HCT116 (cell line): ENCODE measurements at regions not wholly inside any gene's neighbourhood (a gene's known extent, or its start where the extent isn't known, plus 50 kb on each side); places are given as distances from the start of the nearest gene placed in this dataset.

ENCODE experiments used
- ATAC-seq: fragments of 200-7000 bp; cut with Tn5 transposase; 2 replicates; pipeline ENCODE4 v1.9.1; 2020; ENCODE audit warnings: mild to moderate bottlenecking, moderate library complexity
- BruUV-seq: library from RNA; stranded (reverse); fragments of 400-500 nt; replicated peaks from 2 replicates; lab custom pipeline; 2021; lab: Mats Ljungman, UMichigan
- CTCF ChIA-PET: fragments of 300-600 bp; sonication (Branson Sonifier 250); formaldehyde crosslinking; loops from one replicate; lab custom pipeline; 2021; ENCODE audit warnings: antibody characterized with exemption; lab: Charles Lee
- POLR2A ChIA-PET: fragments of 300-600, 350-600 bp; sonication (Branson Sonifier 250); formaldehyde crosslinking; loops from one replicate; lab custom pipeline; 2021; ENCODE audit warnings: antibody characterized with exemption; lab: Charles Lee
- RAD21 ChIA-PET, 2 experiments: fragments of 300-600 bp; sonication (Branson Sonifier 250); formaldehyde crosslinking; loops; one replicate each; lab custom pipeline; 2023; ENCODE audit warnings: low total read pairs in 2 of 2; ENCODE audit not compliant: uncharacterized antibody in 2 of 2, unreplicated experiment in 2 of 2, low non-redundant PET in 1 of 2; lab: Charles Lee
- DNase-seq: peaks from one replicate; pipeline ENCODE4 v3.0.0-alpha.2; 2010; ENCODE audit warnings: low read depth, low spot score
- H2AFZ ChIP-seq: fragments of 200-600 bp; shearing (Covaris generic), sonication (generic); 2 replicates; pipeline ENCODE4 v1.6.1; 2017; ENCODE audit warnings: low read depth, mixed run types, mixed read lengths, antibody characterized with exemption, low read length; ENCODE audit not compliant: poor library complexity, severe bottlenecking
- H3K27ac ChIP-seq: 2 replicates; pipeline ENCODE4 v1.5.1; 2012; ENCODE audit warnings: low read depth, low read length
- H3K27me3 ChIP-seq: fragments of 200-600 bp; sonication (generic); 2 replicates; pipeline ENCODE4 v1.6.1; 2016; ENCODE audit warnings: mixed run types, low read length, mixed read lengths; ENCODE audit not compliant: insufficient read depth
- H3K36me3 ChIP-seq, 2 experiments: fragments of 200-500 bp in 1 of 2; fragments of 200-600 bp in 1 of 2; sonication (Bioruptor generic) in 1 of 2; sonication (generic) in 1 of 2; 2 replicates each; pipeline versions ENCODE4 v1.5.1 to v1.6.1; 2014 to 2016; ENCODE audit warnings: low read length in 2 of 2, inconsistent platforms in 1 of 2, mixed read lengths in 1 of 2, mixed run types in 1 of 2; ENCODE audit not compliant: insufficient read depth in 2 of 2, control insufficient read depth in 1 of 2
- H3K4me1 ChIP-seq, 2 experiments: fragments of 200-600 bp in 1 of 2; sonication (generic) in 1 of 2; 2 replicates each; pipeline versions ENCODE4 v1.5.1 to v1.6.1; 2012 to 2017; ENCODE audit warnings: low read length in 2 of 2, inconsistent platforms in 1 of 2, mild to moderate bottlenecking in 1 of 2, mixed read lengths in 1 of 2, mixed run types in 1 of 2, moderate library complexity in 1 of 2; ENCODE audit not compliant: insufficient read depth in 2 of 2, control insufficient read depth in 1 of 2
- H3K4me2 ChIP-seq: fragments of 200-600 bp; sonication (generic); 2 replicates; pipeline ENCODE4 v1.6.1; 2017; ENCODE audit warnings: mixed run types, low read length, mixed read lengths
- H3K4me3 ChIP-seq, 2 experiments: fragments of 200-600 bp in 1 of 2; sonication (generic) in 1 of 2; replicated peaks in 1 of 2; 2 replicates each; pipeline ENCODE4 v1.5.1; 2011 to 2016; ENCODE audit warnings: low read length in 2 of 2, control low read depth in 1 of 2, low read depth in 1 of 2, mild to moderate bottlenecking in 1 of 2, mixed read lengths in 1 of 2, mixed run types in 1 of 2
- H3K79me2 ChIP-seq: fragments of 200-600 bp; sonication (generic); 2 replicates; pipeline ENCODE4 v1.6.1; 2017; ENCODE audit warnings: mild to moderate bottlenecking, mixed run types, low read length, moderate library complexity, mixed read lengths; ENCODE audit not compliant: insufficient read depth
- H3K9ac ChIP-seq: fragments of 200-600 bp; sonication (generic); 2 replicates; pipeline ENCODE4 v1.6.1; 2016; ENCODE audit warnings: low read length, mixed read lengths
- H3K9me2 ChIP-seq: fragments of 200-600 bp; sonication (generic), shearing (Covaris generic); 2 replicates; pipeline ENCODE4 v1.6.1; 2017; ENCODE audit warnings: mixed run types, mild to moderate bottlenecking, moderate library complexity; ENCODE audit not compliant: insufficient read depth
- H3K9me3 ChIP-seq, 2 experiments: fragments of 200-500 bp in 1 of 2; fragments of 200-600 bp in 1 of 2; sonication (Bioruptor generic) in 1 of 2; sonication (generic) in 1 of 2; 2 replicates each; pipeline ENCODE4 v1.6.1; 2014 to 2017; ENCODE audit warnings: low read length in 2 of 2, mixed read lengths in 2 of 2, inconsistent platforms in 1 of 2, low read depth in 1 of 2, mild to moderate bottlenecking in 1 of 2, mixed run types in 1 of 2, moderate library complexity in 1 of 2; ENCODE audit not compliant: control insufficient read depth in 1 of 2, insufficient read depth in 1 of 2
- H4K20me1 ChIP-seq: fragments of 200-600 bp; sonication (generic), shearing (Covaris generic); 2 replicates; pipeline ENCODE4 v1.6.1; 2017; ENCODE audit warnings: mixed run types, mild to moderate bottlenecking, moderate library complexity; ENCODE audit not compliant: insufficient read depth
- EGR1 ChIP-seq: IDR thresholded peaks from 2 replicates; pipeline ENCODE4 v1.6.1; 2012; ENCODE audit warnings: low read depth
- EZH2 ChIP-seq: fragments of 200-600 bp; sonication (generic); IDR thresholded peaks from 2 replicates; pipeline ENCODE4 v1.6.1; 2017; ENCODE audit warnings: antibody characterized with exemption, mixed run types
- FOSL1 ChIP-seq: IDR thresholded peaks from 2 replicates; pipeline ENCODE4 v1.6.1; 2012; ENCODE audit warnings: low read depth
- JUND ChIP-seq: IDR thresholded peaks from 2 replicates; pipeline ENCODE4 v1.6.1; 2012
- MAX ChIP-seq: IDR thresholded peaks from 2 replicates; pipeline ENCODE4 v1.6.1; 2012
- POLR2A ChIP-seq: IDR thresholded peaks from 2 replicates; pipeline ENCODE4 v1.7.0; 2011; ENCODE audit warnings: borderline replicate concordance; ENCODE audit not compliant: insufficient read depth, insufficient read length; ENCODE audit errors: extremely low read depth
- POLR2AphosphoS5 ChIP-seq: IDR thresholded peaks from 2 replicates; pipeline ENCODE4 v1.6.1; 2011; ENCODE audit warnings: mild to moderate bottlenecking, low read depth, low read length, moderate library complexity
- REST ChIP-seq: IDR thresholded peaks from 2 replicates; pipeline ENCODE4 v1.6.1; 2012; ENCODE audit warnings: low read depth
- SIN3A ChIP-seq: IDR thresholded peaks from 2 replicates; pipeline ENCODE4 v1.6.1; 2012; ENCODE audit warnings: low read depth
- SP1 ChIP-seq: IDR thresholded peaks from 2 replicates; pipeline ENCODE4 v1.6.1; 2012; ENCODE audit warnings: low read depth
- SRF ChIP-seq: IDR thresholded peaks from 2 replicates; pipeline ENCODE4 v1.6.1; 2012; ENCODE audit warnings: low read depth
- ZFX ChIP-seq: fragments of 450-650 bp; IDR thresholded peaks from 2 replicates; pipeline ENCODE4 v1.6.1; 2017
- intact Hi-C: fragments of 100-400 bp; cut with micrococcal nuclease; formaldehyde crosslinking; loops from 2 replicates; pipeline ENCODE4 v1.10.0; 2022

DNA sequence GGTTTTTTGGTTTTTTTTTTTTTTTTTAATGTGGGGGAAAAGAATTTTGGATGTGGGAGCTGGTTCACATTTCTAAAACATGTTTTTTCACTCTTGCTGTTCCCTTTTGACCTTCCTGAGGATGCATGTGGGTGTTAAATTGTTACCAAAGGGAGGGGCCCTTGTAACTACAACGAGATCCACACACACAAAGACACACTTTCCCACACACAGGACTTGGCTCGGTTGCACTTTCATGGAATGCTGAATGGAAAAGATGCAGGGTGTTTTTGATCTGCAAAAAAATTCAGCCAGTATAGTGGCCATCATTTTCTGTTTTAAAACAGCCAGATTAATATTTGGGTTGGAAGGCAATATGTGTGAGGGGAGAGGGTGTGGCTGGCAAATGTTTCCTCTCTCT, 576.9 kb downstream of the EBF1 start:
- ChIA-PET RAD21 (no interaction called here), POLR2A (no interaction called here), CTCF (no interaction called here)
- DNase-seq (no peak), ATAC-seq (no peak)
- no peak overlapping the region for H3K4me2 ChIP-seq
- H2AFZ ChIP-seq: no peak overlapping the region
- H3K79me2 ChIP-seq: no peaks in the 10 kb centered on the region
- no peaks in the 10 kb centered on the region for H3K9me3 ChIP-seq
- no peak for TF ChIP-seq SP1
- TF ChIP-seq SRF: no peak
- TF ChIP-seq EZH2: no peak
- no peak for TF ChIP-seq FOSL1
- TF ChIP-seq EGR1: no peak
- H3K27ac ChIP-seq: no peak overlapping the region
- no peak overlapping the region for H3K4me3 ChIP-seq
- H3K9me2 ChIP-seq: no peaks in the 10 kb centered on the region
- BruUV-seq: no TSS peak
- intact Hi-C loops: no loop called here
- H3K4me1 ChIP-seq: no peaks in the 10 kb centered on the region
- no peaks in the 10 kb centered on the region for H3K27me3 ChIP-seq
- H3K9ac ChIP-seq: no peak overlapping the region
- no peaks in the 10 kb centered on the region for H4K20me1 ChIP-seq
- H3K36me3 ChIP-seq: no peaks in the 10 kb centered on the region

DNA sequence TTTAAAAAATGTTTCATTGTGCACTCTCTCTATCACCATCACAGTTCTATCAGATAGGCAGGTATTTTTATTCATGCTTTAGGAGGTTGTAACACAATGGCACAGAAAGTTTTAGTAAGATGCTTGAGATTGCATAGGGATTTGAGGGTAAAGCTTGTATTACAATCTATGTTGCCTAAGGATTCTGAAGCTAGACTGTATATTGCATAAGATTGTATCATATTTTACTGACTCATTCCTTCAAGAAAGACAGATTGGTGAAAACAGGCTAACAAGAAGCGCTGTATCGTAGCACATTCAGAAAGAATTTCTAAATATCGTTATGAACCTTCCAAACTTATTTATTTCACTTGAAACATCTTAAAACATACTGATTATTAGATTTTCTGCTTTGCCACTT, 577.7 kb downstream of the EBF1 start:
- no peak for DNase-seq
- ChIA-PET POLR2A (no interaction called here), CTCF (no interaction called here), RAD21 (no interaction called here)
- Histone ChIP-seq H2AFZ (no peak overlapping the region), H3K9ac (no peak overlapping the region), H3K4me2 (no peak overlapping the region), H3K79me2 (no peaks in the 10 kb centered on the region), H3K27ac (no peak overlapping the region), H4K20me1 (no peaks in the 10 kb centered on the region), H3K36me3 (no peaks in the 10 kb centered on the region), H3K4me1 (no peaks in the 10 kb centered on the region), H3K27me3 (no peaks in the 10 kb centered on the region), H3K4me3 (no peak overlapping the region), H3K9me3 (no peaks in the 10 kb centered on the region), H3K9me2 (no peaks in the 10 kb centered on the region)
- intact Hi-C loops: no loop called here
- BruUV-seq: no TSS peak
- ATAC-seq: no peak
- TF ChIP-seq JUND (no peak), REST (no peak), FOSL1 (no peak), POLR2AphosphoS5 (no peak), POLR2A (no peak), SIN3A (no peak), MAX (no peak), ZFX (no peak)
- TF ChIP-seq, all 23 proteins: peak for 0
